HG03045 (cell line): ENCODE measurements at regions not wholly inside any gene's neighbourhood (a gene's known extent, or its start where the extent isn't known, plus 50 kb on each side); places are given as distances from the start of the nearest gene placed in this dataset.

Experiments
- ATAC-seq: cut with Tn5 transposase; IDR thresholded peaks from one replicate; pipeline ENCODE4 v1.9.1; 2021; ENCODE audit warnings: mild to moderate bottlenecking, moderate library complexity; ENCODE audit not compliant: unreplicated experiment

DNA sequence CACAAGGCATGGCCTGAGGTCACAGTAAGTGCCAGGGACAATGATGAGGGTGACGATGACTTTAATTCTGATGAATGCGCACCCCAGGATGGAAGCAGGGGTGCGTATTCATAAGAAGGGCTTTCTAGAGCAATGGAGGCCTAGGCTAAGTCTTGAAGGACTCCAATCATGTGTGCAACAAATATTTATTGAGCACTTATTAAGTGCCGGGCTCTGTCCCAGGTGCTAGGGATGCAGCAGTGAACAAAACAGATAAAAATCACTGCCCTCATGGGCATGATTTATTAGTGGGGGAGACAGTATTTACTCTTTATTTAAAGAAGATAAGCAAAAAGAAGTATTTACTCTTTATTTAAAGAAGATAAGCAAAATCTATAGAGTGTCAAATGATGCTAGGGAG lies 198.2 kb upstream of the KCNG1 start:
- no peak for ATAC-seq

GRCh38 chr20:51220293-51220706 lies 197.4 kb upstream of the KCNG1 start:
- ATAC-seq, result no peak

GRCh38 chr20:51219544-51219943 lies 196.6 kb upstream of the KCNG1 start:
- no peak for ATAC-seq

GRCh38 chr20:51218603-51219002 lies 195.7 kb upstream of the KCNG1 start:
- no peak for ATAC-seq

- no peak for ATAC-seq
These were observed 194.6 kb upstream of the KCNG1 start for GRCh38 chr20:51217347-51218045.

GRCh38 chr20:51216850-51217249 lies 193.9 kb upstream of the KCNG1 start:
- ATAC-seq, result no peak

DNA sequence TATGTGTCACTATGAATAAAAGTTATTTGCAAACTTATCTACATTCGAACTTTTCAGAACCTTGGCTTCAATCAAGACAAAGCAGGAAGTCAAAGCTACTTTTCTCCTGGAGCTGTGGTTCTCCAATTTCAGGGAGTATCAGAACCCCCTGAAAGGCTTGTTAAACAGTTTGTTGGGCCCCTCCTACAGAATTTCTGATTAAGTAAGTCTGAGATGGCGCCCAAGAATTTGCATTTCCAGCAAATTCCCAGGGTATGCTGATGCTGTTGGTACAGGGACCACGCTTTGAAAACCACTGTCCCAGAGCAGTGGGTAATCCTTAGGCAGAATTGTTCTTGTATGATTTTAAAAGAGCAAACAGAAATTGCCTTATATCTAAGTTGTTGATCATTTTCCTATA lies 189.9 kb upstream of the KCNG1 start:
- no peak for ATAC-seq

DNA sequence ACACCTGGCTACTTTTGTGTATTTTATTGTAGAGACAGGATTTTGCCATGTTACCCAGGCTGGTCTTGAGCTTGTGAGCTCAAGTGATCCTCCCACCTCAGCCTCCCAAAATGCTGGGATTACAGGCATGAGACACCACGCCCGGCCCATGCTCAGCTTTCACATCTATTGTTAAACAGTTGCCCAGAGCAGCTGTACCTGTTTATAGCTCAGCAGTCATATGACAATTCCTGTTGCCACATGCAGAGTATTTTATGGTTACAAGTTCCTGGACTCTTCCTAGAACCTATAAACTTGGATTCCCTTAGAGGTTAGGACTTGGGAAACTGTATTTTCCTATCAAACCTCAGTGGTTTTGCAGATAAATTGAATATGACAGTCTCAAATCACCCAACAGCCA lies 188.3 kb upstream of the KCNG1 start:
- ATAC-seq, result no peak

DNA sequence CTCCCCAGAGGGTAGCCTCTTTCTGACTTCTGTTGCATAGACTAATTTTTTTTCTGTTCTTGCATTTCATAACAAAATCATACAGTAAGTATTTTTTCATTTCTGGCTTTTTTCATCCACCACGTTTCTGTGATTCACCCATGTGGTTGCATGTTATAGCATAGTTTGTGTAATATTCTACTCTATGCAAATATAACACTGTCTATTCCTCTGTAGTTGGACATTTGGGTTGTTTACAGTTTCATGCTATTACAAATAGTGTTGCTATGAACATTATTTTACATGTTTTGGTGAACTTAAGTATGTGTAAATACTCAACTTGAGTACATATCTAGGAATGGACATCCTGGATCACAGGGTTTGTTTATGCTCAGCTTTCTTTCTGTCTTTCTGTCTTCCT lies 187.2 kb upstream of the KCNG1 start:
- ATAC-seq, result no peak

- ATAC-seq, result no peak
These were observed 185.3 kb upstream of the KCNG1 start for GRCh38 chr20:51208162-51208561.

DNA sequence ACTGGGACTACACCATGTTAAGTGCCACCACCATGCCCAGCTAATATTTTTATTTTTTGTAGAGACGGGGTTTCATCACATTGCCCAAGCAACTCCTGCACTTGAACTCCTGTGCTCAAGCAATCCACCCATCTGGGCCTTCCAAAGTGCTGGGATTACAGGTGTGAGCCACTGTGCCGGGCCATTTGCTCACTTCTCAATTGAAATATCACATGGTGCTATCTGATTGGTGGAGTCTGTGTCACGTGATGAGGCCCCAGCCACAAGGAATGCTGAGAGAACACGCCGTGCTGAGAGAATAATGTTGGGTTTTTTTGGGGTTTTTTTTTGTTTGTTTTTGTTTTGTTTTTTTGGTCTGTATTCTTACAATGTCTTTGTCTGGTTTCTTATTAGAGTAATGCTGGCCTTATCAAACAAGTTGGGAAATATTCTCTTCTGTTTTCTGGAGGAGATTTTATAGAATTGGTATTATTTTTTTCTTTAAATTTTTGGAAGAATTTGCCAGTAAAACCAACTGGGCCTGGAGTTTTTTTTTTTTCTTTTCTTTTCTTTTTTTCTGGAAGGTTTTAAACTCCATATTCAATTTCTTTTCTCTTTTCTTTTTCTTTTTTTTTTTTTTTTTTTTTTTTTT lies 183.2 kb upstream of the KCNG1 start:
- ATAC-seq, result no peak

GRCh38 chr20:51204794-51205193 lies 181.9 kb upstream of the KCNG1 start:
- no peak for ATAC-seq

GRCh38 chr20:51204051-51204715 lies 181.3 kb upstream of the KCNG1 start:
- ATAC-seq, result no peak

GRCh38 chr20:51202304-51202703 lies 179.4 kb upstream of the KCNG1 start:
- no peak for ATAC-seq

- no peak for ATAC-seq
These were observed 177.0 kb upstream of the KCNG1 start for GRCh38 chr20:51199920-51200319.

- ATAC-seq, result no peak
These were observed 176.1 kb upstream of the KCNG1 start for GRCh38 chr20:51198876-51199523.

GRCh38 chr20:51198238-51198637 lies 175.3 kb upstream of the KCNG1 start:
- ATAC-seq, result no peak

DNA sequence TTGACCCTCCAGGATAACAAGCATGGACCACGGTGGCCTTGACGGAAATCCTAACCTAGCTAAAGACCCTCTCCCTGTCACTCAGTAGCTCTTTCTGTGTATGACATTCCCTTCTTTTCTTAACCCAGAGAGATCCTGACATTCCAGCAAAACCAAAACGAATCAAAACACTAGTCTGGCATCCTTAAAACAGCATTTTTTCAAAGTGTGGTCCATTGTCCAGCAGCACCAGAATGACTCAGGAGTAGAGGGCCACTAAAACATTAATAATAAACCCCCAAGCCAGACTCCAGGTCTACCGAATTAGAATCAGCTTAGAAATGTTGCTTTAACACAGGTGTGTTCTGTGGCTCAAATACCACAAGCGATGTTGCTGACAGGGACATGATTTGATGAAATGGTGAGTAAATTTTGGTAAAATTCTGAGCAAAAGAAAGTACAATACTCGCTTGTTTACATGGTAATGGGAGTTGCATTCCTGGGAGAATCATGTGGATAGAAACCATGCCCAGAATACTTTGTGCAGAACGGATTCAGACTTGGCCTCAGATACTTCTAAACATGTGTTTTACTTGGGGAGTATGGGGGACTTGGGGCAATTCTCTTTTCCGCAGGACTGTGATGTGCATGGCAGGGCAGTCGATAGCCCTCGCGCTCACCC lies 174.2 kb upstream of the KCNG1 start:
- ATAC-seq, result no peak

DNA sequence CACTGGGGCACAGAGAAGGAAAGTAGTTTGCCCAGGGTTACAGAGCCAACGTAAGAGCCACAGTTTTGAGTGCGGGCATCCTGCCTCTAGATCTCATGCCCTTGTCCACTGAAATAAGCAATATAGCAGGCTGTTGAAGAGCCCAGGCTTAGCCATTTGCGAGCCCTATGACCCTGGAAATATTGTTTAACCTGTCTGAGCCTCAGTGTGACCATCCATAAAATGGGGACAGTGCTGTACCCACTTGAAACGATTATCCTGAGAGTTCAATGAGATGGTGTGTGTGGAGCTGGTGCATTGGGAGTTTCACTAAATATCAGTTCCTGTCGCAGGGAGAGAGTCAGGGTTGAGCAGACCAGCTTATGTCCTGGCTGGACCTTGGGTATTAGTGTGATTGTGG lies 173.1 kb upstream of the KCNG1 start:
- ATAC-seq, result no peak

DNA sequence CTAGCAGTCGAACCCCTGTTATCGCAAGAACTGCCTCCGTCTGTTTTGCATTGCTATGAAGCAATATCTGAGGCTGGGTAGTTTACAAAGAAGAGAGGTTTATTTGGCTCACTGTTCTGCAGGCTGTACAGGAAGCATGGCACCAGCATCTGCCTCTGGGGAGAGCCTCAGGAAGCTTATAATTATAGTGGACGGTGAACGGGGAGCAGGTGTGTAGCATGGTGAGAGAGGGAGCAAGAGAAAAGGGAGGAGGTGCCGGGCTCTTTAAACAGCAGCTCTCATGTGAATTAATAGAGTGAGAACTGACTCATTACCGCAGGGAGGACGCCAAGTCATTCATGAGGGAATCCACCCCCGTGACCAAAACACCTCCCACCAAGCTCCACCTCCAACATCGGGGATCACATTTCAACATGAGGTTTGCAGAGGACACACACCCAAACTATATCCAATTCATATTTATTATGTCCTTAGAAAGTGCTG lies 172.6 kb upstream of the KCNG1 start:
- no peak for ATAC-seq
